ENCODE measurements at regions not wholly inside any gene's neighbourhood (a gene's known extent, or its start where the extent isn't known, plus 50 kb on each side); places are given as distances from the start of the nearest gene placed in this dataset.

DNA sequence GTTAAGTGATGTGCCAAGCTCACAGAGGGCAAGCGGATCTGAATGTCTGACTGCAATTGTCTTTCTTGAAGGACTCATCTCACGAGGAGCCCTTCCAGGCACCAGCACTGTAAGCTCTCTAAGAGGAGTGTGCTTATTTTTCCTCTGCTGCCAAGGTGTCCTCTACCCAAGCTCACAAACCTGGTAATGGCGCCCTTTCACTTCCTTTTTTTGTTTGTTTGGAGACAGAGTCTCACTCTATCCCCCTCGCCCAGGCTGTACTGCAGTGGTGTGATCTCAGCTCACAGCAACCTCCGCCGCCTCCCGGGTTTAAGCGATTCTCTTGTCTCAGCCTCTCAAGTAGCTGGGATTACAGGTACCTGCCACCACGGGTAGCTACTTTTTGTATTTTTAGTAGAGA lies 233.8 kb downstream of the MAP2K4 start:
- intact Hi-C loops (cut with DNase I; ENCODE audit: low total_unique reads) (no loop called here), in situ Hi-C loops (cut with MboI; ENCODE audit: low pct_ligation_motif_present in 1 of 4, low pct_unique_long_range_greater_than_20kb in 1 of 4, low sequenced_read_pairs in 3 of 4) (loop anchor here in 2 of 4 donors (10.0 to 25.0 kb wide), 3 partner anchors 280 to 410 kb away; partner anchors contain the start of gene MYOCD (in 2 of the 2))
- no peak for DNase-seq
- H3K9me3 ChIP-seq = no peaks in the 10 kb centered on the region
- no peaks in the 10 kb centered on the region for H3K27me3 ChIP-seq
- no peak overlapping the region for H3K27ac ChIP-seq
- no peaks in the 10 kb centered on the region for H3K4me1 ChIP-seq
- TF ChIP-seq, protein P1, sequence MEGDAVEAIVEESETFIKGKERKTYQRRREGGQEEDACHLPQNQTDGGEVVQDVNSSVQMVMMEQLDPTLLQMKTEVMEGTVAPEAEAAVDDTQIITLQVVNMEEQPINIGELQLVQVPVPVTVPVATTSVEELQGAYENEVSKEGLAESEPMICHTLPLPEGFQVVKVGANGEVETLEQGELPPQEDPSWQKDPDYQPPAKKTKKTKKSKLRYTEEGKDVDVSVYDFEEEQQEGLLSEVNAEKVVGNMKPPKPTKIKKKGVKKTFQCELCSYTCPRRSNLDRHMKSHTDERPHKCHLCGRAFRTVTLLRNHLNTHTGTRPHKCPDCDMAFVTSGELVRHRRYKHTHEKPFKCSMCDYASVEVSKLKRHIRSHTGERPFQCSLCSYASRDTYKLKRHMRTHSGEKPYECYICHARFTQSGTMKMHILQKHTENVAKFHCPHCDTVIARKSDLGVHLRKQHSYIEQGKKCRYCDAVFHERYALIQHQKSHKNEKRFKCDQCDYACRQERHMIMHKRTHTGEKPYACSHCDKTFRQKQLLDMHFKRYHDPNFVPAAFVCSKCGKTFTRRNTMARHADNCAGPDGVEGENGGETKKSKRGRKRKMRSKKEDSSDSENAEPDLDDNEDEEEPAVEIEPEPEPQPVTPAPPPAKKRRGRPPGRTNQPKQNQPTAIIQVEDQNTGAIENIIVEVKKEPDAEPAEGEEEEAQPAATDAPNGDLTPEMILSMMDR (IDR thresholded peaks at IDR 0.05) = no peak
- no peak for TF ChIP-seq POLR2AphosphoS5 (IDR thresholded peaks at IDR 0.05)
- TF ChIP-seq POLR2A (IDR thresholded peaks at IDR 0.05) = no peak
- TF ChIP-seq EP300 (IDR thresholded peaks at IDR 0.05; ENCODE audit: low read depth) = no peak
- WGBS, 2 donors (ENCODE audit: low coverage in 1 of 2) = 88 to 90% methylated on average over 4 to 9 of the region's 9 CpGs
- no peak overlapping the region for H3K4me3 ChIP-seq
- no peaks in the 10 kb centered on the region for H3K36me3 ChIP-seq

DNA sequence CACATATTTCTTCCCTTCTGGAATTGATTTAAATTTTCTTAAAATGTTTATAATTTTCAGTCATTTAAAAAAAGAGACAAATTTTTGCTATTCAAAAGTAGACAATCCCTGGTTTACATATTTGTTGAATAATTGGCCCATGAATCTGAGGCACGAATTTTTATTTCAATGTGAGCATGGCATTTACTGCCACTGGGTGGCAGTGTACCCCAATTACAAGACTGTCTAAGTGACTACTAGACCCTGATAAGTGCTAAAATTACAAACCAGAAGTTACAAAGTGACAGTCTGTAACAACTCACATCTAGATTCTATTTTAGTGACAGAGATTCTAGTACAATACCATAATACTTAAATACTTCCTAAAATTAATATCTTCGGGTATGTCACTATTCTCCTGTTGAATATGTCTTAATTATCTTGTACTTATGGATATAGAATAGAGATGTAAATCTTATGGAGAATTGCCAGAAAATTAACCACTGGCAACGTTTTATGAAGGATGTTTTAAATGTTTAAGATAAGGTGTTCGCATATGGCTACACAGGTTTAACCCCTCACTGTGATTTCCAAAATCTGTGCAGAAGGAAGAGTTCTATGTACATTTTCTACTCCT lies 235.8 kb downstream of the MAP2K4 start:
- Histone ChIP-seq H3K27me3 (no peaks in the 10 kb centered on the region), H3K4me1 (no peaks in the 10 kb centered on the region), H3K9me3 (no peaks in the 10 kb centered on the region), H3K4me3 (no peak overlapping the region), H3K36me3 (no peaks in the 10 kb centered on the region), H3K27ac (peak overlapping the region in 2 of 4 donors; percentile 13 to 29)
- TF ChIP-seq POLR2AphosphoS5 (IDR thresholded peaks at IDR 0.05) = no peak
- TF ChIP-seq POLR2A (IDR thresholded peaks at IDR 0.05) = no peak
- TF ChIP-seq, protein P1 (IDR thresholded peaks at IDR 0.05) = peak; percentile 62 to 76 (median 67)
- no peak for TF ChIP-seq EP300 (IDR thresholded peaks at IDR 0.05; ENCODE audit: low read depth)
- 13 to 34% methylated on average over 4 of the region's 4 CpGs for WGBS, 2 donors (ENCODE audit: low coverage in 1 of 2)
- intact Hi-C loops (cut with DNase I; ENCODE audit: low total_unique reads) = loop anchor here (5.0 kb wide), 2 partner anchors 411 to 486 kb away; partner anchors contain the start of gene MYOCD
- DNase-seq = peak; percentile 18
- in situ Hi-C loops (cut with MboI; ENCODE audit: low pct_ligation_motif_present in 1 of 4, low pct_unique_long_range_greater_than_20kb in 1 of 4, low sequenced_read_pairs in 3 of 4) = loop anchor here in 2 of 4 donors (10.0 to 25.0 kb wide), 3 partner anchors 278 to 408 kb away; partner anchors contain the start of gene MYOCD (in 2 of the 2)

DNA sequence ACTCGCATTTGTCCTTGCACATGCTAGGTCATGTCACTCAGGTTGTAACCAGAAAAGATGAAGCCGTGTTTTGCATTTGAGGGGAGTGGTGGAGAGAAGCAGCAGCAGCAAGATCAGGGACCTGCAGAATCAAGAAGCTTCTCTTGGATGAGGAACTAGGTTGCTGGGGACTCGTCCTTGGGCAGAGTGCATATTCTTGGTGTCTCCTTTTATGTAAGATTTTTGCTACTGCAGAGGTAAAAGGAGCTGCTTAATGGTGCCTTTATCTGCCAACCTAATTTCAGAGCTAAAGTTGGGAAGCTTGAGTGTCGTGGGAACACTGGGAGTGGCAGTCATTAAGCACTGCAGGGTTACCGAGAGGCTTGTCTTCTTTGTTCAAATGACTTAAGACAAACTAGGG lies 236.5 kb downstream of the MAP2K4 start:
- Histone ChIP-seq H3K27me3 (no peaks in the 10 kb centered on the region), H3K9me3 (no peaks in the 10 kb centered on the region), H3K4me3 (no peak overlapping the region), H3K36me3 (no peaks in the 10 kb centered on the region), H3K27ac (peak overlapping the region in 2 of 4 donors; percentile 13 to 29), H3K4me1 (no peaks in the 10 kb centered on the region)
- TF ChIP-seq POLR2AphosphoS5 (IDR thresholded peaks at IDR 0.05) = no peak
- TF ChIP-seq EP300 (IDR thresholded peaks at IDR 0.05; ENCODE audit: low read depth) = no peak
- TF ChIP-seq, protein P1 (IDR thresholded peaks at IDR 0.05) = no peak
- no peak for TF ChIP-seq POLR2A (IDR thresholded peaks at IDR 0.05)
- DNase-seq = no peak
- in situ Hi-C loops (cut with MboI; ENCODE audit: low pct_ligation_motif_present in 1 of 4, low pct_unique_long_range_greater_than_20kb in 1 of 4, low sequenced_read_pairs in 3 of 4) = loop anchor here in 2 of 4 donors (10.0 to 25.0 kb wide), 3 partner anchors 278 to 408 kb away; partner anchors contain the start of gene MYOCD (in 2 of the 2)
- intact Hi-C loops (cut with DNase I; ENCODE audit: low total_unique reads) = loop anchor here (5.0 kb wide), 2 partner anchors 410 to 485 kb away; partner anchors contain the start of gene MYOCD
- WGBS, 2 donors (ENCODE audit: low coverage in 1 of 2) = 59% methylated on average over 5 of the region's 5 CpGs; no CpG with 5 or more reads in 1 of the 2 donors

DNA sequence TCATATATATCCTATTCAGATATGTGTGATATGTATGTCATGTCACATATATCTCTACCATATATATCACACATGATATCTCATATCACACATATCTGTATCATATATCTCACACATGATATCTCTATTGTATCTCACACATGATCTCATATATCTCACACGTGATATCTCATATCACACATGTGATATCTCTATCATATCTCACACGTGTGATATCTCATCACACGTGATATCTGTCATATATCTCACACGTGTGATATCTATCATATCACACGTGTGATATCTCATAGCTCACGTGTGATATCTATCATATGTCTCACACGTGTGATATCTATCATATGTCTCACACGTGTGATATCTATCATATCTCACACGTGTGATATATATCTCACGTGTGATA lies 240.7 kb downstream of the MAP2K4 start:
- WGBS, 2 donors (ENCODE audit: low coverage in 1 of 2) = 94% methylated on average over 10 of the region's 10 CpGs
- Histone ChIP-seq H3K27ac (no peak overlapping the region), H3K4me3 (no peak overlapping the region), H3K36me3 (no peaks in the 10 kb centered on the region), H3K27me3 (no peaks in the 10 kb centered on the region), H3K9me3 (no peaks in the 10 kb centered on the region), H3K4me1 (no peaks in the 10 kb centered on the region)
- in situ Hi-C loops (cut with MboI; ENCODE audit: low pct_ligation_motif_present in 1 of 4, low pct_unique_long_range_greater_than_20kb in 1 of 4, low sequenced_read_pairs in 3 of 4) (loop anchor here in 1 of 4 donors (25.0 kb wide), 1 partner anchor 401 kb away; the partner anchor contains the start of gene MYOCD), intact Hi-C loops (cut with DNase I; ENCODE audit: low total_unique reads) (no loop called here)
- TF ChIP-seq EP300 (IDR thresholded peaks at IDR 0.05; ENCODE audit: low read depth) (no peak), POLR2AphosphoS5 (IDR thresholded peaks at IDR 0.05) (no peak), POLR2A (IDR thresholded peaks at IDR 0.05) (no peak)
- TF ChIP-seq, protein P1 (IDR thresholded peaks at IDR 0.05) = no peak
- DNase-seq = no peak
